ENCODE measurements at regions not wholly inside any gene's neighbourhood (a gene's known extent, or its start where the extent isn't known, plus 50 kb on each side); places are given as distances from the start of the nearest gene placed in this dataset.

DNA sequence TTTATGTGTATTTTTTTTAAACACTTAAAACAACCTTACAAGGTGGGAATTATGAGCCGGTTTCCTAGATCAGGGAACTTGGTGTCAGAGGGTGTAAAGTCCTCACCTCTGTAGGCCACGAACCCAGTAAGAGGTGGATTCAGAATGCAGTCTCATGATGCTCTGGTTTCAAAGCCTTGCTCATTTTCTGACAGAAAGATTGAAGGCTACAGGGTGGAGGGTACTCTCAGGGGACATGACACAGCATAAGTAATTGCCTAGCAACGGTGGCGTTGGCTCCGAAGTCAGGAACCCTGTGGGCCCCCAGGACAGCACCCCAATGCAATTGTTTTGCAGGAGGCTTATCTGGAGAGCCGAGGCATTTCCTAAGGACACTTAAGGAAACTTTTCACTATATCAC, 794.7 kb downstream of the EFNB2 start:
- TF ChIP-seq CTCF (IDR thresholded peaks at IDR 0.05; ENCODE audit: low read depth, low read length, poor library complexity, severe bottlenecking), result no peak
- TF ChIP-seq EZH2phosphoT487 (IDR thresholded peaks at IDR 0.05; ENCODE audit: borderline replicate concordance, low read length), result no peak
